ENCODE measurements at regions not wholly inside any gene's neighbourhood (a gene's known extent, or its start where the extent isn't known, plus 50 kb on each side); places are given as distances from the start of the nearest gene placed in this dataset.

- TF ChIP-seq CTCF (conservative IDR thresholded peaks at IDR 0.05), result no peak
- TF ChIP-seq ZFX (IDR thresholded peaks at IDR 0.05), result no peak
Observed at GRCh38 chr4:123972031-123972430, 575.4 kb downstream of the SPRY1 start.
